AML-193 (cell line): ENCODE measurements at regions not wholly inside any gene's neighbourhood (a gene's known extent, or its start where the extent isn't known, plus 50 kb on each side); places are given as distances from the start of the nearest gene placed in this dataset.

Experiments used
- DNase-seq, 2 experiments: peaks; one replicate each; lab custom pipeline; 2025; lab: John Stamatoyannopoulos, UW

DNA sequence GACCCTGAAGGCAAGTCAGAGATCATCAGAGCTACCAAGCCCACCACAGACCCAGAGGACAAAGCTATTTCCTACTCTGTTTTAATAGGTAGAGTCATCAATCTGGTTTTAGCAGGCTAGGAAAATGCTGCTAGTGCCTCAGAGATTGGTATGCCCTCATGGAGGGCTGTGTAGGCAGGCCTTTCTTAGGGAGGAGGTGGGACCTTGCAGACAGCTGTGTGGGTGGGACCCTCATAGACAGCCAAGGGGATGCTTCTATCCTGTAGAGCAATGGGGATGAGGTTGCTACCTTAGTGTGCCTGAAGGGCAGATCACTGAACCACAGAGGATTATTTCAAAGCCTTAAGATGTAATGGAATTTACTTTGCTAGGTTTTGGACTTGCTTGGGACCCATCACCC is 534.9 kb upstream of the KLF12 start:
- no peak for DNase-seq

DNA sequence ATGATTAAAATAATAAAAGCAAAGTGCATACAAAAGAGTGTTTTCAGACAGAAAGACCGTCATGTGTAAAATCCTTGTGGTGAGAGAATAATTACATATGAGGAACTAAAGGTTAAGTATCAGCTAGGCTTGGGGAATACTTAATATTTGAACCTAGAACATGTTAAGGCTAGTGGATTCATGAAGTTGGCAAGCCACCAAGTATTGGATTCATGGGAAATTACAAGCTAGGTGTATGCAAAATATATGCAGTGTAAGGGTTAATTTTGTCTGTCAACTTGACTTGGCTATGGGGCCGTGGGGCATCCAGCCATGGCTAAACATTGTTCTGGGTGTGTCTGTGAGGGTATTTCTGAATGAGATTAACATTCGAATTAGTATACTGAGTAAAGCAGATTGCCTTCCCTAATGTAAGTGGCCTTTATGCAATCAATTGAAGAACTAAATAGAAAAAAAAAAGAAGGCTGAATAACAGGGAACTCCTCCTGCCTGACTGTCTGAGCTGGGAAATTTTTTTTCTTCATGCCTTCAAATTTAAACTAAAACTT is 533.5 kb upstream of the KLF12 start:
- no peak for DNase-seq

DNA sequence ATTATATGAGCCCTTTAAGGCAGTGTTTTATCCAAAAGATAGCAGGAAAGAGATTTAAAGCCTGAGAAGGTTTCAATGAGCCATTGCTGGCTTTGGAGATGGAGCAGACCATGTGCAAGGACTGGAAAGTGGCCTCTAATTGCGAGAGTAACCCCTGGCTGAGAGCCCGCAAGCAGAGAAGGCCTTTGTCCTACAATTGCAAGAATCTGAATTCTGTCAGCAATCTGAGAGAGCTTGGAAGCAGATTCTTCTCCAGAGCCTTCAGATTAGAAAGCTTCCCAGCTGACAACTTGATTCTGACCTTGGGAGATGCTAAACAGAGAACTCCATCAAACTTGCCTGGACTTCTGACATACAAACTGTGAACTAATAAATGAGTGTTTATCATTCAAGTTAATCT is 528.7 kb upstream of the KLF12 start:
- DNase-seq: no peak

DNA sequence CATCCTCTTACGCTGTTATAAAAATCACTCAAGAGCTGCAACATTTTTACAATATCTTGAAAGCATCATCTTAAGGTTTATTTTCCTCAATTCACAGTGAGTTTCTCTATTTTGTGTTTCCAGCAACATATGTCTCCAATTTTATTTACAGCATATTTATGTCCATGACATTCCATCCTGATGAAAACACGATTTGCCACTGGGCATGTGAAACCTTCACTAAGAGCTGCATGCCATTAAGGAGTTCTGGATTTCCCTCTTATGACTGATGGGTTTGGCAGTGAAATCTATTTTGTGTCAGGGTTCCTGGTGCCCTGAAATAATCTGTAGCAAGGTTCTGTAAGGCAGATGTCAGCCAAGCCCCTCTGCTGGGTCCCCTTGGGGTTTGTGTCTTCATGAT is 527.6 kb upstream of the KLF12 start:
- no peak for DNase-seq

DNA sequence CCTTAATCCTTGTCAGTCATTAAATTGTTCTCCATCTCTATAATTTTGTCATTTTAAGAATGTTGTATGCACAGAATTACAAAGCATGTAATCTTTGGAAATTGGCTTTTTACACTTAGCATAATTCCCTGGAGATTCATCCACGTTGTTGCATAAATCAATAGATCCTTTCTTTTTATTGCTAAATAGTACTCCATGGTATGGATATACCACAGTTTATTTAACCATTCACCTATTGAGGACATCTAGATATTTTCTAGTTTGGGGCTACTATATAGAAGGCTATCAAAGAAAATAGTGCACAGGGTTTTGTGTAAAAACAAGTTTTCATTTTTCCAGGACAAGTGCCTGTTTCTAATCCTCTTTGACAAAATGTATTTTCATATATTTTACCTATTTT is 523.6 kb upstream of the KLF12 start:
- no peak for DNase-seq

DNA sequence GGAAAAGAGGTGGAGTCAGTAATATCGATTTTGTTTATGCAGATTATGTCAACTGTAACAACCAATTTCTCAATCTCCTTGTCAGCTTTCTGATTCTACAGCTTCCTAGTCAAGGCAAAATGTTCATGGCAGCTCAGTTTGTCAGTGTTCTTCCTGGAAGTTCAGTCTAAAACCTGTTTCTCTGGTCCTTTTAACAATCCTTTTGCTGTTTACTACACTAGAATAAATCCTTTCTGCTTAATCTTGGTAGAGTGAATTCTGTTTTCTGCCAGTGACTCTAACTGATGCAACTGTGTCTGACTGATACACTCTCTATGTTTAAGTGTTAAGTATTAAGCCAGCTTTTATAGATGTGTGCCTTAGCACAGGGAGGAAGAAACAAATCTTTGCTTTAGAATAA is 516.9 kb upstream of the KLF12 start:
- no peak for DNase-seq

DNA sequence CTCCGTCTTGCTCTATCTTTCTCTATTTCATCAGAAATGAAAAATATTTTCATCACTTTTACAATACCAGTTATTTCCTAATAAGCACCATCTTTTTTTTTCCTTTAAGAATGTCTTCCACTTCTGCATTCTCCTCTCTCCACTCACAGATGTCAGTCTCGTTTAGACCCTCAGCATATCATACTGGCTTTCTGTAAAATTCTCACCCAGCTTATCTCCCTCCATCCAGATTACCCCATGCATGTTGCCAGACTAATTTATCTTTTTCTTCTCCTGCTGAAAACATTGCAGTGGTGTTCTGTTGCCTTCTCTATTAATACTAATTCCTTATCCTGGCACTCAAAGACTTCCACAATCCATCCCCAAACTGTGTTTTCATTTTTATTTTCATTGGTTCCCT is 513.8 kb upstream of the KLF12 start:
- DNase-seq: no peak

DNA sequence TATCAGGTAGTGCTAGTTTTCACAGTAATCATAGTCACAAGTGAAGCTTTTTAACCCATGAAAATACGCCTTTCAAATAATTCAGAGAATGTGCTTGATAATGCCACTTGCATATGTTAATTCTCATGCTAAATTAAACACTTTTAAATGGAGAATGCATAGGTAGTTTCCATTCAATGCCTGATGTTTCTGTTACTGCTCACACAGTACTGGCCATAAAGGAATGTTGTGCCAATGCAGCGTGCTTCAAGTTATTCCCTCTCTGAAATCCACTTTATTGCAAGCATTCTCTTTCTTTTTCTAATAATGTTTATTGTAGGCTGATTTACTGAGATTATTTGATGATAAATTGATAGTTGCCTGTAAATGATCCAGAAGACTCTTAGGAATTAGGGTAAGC is 513.0 kb upstream of the KLF12 start:
- DNase-seq: no peak

DNA sequence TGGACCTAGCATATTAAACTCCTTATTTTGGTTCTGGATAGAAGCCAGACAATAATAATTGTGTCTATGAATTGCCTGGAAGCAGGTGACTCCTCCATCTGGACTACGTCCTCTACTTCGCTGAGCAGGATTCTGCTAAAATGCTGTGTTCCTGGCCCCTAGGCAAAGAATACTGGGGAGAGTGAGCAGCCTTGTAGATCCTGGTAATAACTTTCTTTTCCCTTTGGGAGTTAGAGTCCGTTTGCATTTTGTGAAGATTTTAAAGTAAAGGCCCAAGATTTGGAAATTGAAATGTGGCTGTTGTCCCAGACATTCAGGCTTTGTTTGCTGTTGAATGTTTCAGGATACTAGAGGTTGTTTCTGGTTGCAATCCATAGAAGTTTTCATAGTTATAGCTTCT is 511.9 kb upstream of the KLF12 start:
- DNase-seq: no peak

DNA sequence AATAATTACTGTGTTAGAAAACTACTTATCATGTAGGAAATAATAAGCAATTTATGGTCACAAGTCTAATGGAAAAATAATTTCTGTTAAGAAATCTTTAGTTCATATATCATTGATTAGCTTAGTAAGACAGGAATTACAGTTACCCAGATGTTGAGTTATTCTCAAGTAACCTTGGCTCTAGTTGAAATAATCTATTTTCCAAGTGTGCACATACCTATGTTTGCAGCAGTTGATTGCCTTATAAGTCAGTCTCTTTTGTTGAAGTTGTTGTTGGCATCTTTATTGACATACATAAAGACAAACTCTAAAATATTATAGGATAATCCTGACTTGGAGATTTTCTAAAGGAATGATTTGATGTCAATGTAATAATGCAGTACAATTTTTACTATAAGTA is 511.4 kb upstream of the KLF12 start:
- no peak for DNase-seq

DNA sequence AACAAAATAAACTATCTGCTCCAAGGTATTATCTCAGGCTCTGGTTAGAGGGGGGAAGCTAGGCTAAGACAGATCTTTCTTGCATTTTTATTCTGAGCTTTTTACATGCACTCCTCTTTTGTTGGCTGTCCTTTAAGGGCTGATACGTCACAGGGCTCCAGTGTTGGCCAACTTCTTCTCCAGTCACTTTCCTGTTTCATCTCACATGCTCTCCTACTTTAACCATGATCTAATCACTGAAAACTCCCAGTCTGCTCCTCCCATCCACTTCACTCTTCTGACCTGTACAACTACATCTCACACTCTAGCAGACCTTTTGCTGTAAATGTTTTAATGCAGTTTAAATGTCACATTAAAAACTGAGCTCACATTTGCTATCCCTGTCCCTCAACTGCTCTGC is 510.0 kb upstream of the KLF12 start:
- DNase-seq: no peak

DNA sequence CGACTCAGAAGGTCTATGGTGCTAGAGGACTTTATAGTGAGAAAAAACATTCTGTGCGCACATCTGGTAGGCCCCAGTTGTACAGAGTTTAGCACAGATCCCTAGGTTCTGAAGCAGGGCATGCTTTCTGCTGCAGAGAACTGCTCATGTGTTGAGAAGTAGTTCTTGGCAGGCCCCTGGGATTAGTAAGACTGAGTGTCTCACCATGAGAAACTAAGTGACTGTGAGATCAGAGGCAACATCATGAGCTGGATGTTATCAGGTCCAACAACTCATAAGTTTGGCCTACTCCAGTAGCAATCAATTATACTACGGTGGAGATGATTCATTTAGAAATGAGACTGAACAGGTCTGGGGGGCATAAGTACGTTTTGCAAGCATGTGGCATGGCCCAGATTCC is 507.4 kb upstream of the KLF12 start:
- DNase-seq: no peak

DNA sequence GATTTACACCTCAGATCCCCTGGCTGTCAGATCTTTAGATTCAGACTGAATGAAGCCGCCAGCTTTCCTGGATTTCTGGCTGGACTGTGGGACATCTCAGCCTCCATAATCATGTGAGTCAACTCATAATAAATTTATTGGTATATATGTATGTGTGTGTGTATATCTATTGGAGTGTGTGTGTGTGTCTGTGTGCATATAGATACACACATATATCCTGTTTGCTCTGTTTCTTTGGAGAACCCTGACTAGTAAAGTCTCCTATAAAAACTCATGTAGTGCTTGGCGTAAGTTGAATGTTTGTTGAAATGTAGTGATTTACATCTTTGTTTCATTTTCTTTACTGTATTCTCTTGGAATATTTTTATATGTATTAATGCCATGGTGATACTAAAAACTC is 499.5 kb upstream of the KLF12 start:
- DNase-seq: no peak

DNA sequence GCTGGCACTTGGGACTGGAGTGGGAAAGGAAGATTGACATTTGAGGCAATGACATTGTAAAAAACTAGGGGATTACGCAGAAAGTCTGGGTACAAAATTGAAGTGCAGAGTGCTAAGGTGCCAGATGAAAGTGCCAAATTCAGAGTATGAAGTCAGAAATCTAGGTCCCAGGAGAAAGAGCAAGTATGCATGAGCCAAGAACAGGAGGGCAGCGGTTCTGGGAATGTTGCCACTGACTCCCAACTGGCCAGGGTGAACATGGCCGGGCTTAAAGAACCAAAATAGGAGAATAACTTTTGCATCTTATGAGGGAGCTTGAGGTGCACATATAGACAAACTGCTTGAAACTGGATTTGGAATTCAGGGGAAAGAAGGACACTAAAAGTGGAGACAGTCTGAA is 495.8 kb upstream of the KLF12 start:
- DNase-seq: no peak

DNA sequence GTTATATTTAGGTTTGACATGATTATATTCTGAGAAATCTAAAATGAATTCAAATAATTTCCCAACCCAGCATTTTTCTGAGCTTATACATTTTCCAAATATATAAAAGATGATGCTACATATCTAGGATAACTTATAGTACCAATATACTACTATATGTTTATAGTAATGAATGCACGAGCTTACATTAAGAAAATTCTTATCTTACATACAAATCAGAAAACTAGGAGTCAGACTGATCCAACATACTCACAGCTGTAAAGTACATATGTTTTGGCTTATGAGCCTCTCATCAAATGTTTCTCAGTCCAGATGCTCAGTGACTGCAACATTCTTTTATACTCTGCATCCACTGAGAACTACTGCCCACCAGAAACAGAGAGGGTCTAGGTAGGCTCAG is 491.3 kb upstream of the KLF12 start:
- no peak for DNase-seq

DNA sequence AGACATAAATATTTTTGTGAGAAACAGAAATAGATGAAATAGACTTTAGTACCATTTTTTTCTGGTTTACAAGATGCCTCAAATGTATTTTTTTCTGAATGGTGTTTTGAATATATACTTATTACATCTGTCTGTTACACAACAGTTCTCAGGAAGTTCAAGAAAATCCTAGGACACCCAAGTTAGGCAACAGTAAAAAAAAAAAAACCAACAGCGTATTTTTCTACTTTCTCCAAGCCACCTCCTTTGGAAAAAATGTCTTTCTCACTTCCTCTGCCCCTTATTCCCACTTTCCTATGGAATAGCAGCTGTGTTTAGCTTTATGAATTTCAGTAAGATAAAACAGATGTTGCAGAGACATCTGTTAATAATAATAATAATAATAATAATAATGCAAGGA is 489.6 kb upstream of the KLF12 start:
- DNase-seq: no peak

DNA sequence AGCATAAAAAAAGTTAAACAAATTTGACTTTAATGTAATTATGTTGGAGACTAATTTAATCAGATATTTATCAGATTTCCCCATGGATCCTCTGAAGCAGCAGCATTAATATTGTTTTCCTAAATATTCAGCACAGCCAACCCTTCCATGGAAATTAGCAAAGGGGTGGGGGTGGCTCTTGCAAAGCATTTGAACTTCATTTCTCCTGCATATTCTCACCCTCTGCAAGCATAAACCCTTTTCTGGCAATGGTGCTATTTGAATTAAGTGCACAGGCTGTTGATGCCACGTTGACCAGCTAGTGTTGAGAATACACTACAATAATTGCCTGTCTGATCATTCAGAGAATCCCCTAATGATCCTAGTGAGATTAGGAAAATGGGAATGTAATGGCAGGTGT is 488.1 kb upstream of the KLF12 start:
- no peak for DNase-seq

DNA sequence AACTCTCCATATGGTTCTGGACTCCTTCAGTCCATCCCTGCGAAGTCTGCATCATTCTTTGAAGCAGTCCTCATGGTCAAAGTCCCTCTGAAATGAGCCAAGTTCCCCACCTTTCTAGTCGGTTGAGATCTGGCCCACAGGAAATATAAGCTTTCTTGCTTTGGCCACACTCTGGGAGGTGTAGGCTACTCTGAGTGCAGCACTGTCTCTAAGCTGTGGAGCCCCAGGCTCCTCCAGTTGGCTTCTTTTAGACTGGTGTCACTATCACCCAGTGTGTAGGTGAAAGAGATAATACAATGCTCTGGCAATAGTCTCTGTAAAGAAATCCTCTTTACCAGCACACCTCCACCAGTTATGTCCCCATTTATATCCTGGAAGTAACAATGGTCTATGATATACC is 486.5 kb upstream of the KLF12 start:
- DNase-seq: no peak

DNA sequence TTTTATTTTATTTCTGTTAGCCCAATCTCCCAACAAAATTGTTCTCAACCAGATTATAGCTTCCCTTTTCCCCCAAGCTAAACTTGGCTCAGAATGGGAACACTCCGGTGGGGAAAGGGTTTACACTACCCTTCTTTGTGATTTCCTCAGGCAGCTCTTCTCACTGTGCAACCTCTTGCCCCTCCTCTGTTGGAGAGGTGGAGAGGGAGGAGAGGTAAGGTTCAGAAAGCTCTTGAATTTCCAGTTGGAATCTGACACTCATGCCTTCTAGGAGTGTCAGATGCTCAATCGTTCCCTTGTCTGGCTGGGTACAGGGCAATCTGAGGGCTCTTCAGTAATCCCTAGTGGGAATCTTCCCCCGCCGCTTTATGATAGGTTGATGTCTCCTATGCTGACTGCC is 486.1 kb upstream of the KLF12 start:
- DNase-seq: no peak

DNA sequence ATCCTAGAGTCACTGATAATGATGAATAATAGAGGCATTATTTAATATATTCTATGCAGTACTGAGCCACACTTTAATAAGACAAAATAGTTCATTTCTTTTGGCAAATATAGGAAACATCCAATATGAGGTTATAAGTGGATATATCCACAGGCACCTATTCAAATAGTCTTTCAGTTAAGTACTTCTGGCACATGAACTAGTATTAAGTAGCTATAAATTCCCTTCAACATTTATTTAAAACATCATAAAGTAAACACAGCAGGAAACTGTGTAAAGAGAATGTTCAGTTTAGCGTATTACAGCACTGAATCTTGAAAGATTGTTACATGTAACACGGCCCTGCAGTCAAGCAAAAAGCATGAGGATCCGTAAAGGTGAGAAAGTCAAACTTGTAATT is 463.3 kb upstream of the KLF12 start:
- no peak for DNase-seq

DNA sequence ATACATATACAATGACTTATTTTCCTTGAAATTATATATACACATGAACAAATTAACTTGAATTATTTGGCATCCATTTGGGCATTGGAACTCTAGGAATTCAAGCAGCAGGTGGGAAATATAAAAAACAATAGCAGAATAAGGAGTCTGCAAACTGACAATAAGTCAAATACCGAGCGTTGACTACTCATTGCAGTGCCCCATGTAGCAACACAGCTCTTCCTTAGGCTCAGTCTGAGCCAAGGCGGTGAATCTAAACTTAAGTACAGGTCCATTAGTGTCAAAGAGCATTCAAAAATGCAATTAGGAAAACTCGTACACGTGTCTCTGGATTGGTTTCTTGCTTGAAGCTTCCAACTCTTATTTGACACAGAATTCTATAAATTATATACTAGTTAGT is 462.5 kb upstream of the KLF12 start:
- no peak for DNase-seq

DNA sequence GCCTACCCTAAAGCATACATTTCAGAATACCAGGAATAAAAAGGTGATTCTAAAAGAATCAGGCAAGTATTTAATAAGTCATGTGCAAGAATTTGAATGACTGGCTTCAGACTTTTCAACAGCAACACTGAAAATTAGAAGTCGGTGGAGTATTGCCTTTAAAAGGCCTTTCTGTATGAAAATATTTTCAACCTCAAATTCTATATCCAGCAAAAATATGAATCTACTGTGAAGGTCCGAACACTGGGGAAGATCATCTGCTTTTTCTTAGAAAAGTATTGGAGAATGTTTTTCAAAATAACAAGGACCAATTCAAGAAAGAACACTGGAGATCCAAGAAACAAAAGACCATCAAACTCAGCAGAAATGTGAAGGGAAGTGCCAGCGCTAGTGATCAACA is 459.5 kb upstream of the KLF12 start:
- no peak for DNase-seq

DNA sequence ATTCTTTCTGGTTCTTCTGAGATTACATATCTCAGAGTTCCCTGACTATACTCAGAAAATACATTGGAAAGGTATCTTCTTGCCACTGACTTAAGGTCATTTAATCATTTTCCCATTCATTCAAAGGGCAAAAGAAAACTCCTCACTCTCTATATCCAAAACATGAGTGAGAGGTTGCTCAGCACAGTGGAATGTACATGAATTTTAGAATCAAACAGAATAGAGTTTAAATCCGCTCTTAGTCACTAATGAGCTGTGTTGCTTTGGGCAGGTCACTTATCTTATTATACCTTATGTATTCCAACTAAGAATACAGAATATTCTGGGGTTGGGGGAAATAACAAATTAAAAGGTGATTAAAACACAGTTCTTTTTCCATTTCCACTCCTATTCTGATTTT is 452.6 kb upstream of the KLF12 start:
- DNase-seq: no peak

DNA sequence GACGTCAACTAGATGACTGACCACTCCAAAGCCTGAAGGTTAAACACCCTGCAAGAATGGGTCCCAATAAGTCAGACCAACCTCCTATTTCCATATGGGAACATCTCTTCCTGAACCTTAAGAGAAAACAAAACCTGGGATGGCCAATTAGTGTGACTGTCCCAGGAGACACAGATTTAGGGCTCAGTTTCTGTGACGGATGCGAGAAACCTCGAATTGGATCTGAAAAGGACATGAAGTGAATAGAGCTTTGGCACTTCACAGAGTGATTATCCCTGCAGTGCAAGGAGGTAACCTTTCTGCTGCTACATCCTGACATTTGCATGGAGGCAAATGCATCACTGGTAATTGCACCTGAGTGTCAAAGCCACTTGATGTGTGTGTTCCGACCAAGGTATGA is 442.2 kb upstream of the KLF12 start:
- no peak for DNase-seq

DNA sequence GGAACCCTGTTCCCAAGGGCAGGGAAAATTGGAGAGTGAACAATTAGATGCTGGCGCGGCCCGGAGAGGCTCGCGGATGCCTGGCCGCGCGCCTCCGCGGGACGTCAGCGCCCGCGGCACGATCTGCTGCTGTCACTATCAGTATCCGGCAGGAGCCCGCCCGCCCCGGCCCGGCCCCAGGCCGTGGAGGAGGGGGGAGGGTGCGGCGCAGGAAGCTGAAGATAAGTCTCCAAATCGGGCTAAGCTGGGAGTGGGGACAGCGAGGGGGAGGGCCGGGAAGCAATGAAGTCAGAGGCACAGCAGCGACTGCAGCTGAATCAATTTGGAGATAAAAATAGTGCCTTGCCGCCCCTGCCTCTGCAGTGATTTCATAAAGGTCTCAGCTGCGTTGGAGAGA is 441.5 kb upstream of the KLF12 start:
- DNase-seq: no peak
